HG03460 (cell line): ENCODE measurements at regions not wholly inside any gene's neighbourhood (a gene's known extent, or its start where the extent isn't known, plus 50 kb on each side); places are given as distances from the start of the nearest gene placed in this dataset.

Experiments used
- ATAC-seq: cut with Tn5 transposase; IDR thresholded peaks from one replicate; pipeline ENCODE4 v1.9.1; 2021; ENCODE audit not compliant: unreplicated experiment

- ATAC-seq = no peak
Measured at GRCh38 chr2:42882756-42883155, 90.4 kb upstream of the HAAO start.

GRCh38 chr2:42881732-42882131 lies 89.3 kb upstream of the HAAO start:
- ATAC-seq = no peak

GRCh38 chr2:42880738-42881690 lies 88.6 kb upstream of the HAAO start:
- no peak for ATAC-seq

- no peak for ATAC-seq
Measured at GRCh38 chr2:42879913-42880737, 87.7 kb upstream of the HAAO start.

- ATAC-seq = no peak
Measured at GRCh38 chr2:42879121-42879705, 86.8 kb upstream of the HAAO start.

GRCh38 chr2:42878581-42878980 lies 86.2 kb upstream of the HAAO start:
- peak; percentile 73 for ATAC-seq

- no peak for ATAC-seq
Measured at GRCh38 chr2:42877936-42878335, 85.6 kb upstream of the HAAO start.

- ATAC-seq = no peak
Measured at GRCh38 chr2:42877511-42877910, 85.1 kb upstream of the HAAO start.

- no peak for ATAC-seq
Measured at GRCh38 chr2:42876326-42876751, 84.0 kb upstream of the HAAO start.

- no peak for ATAC-seq
Measured at GRCh38 chr2:42875880-42876279, 83.5 kb upstream of the HAAO start.

GRCh38 chr2:42874949-42875801 lies 82.8 kb upstream of the HAAO start:
- no peak for ATAC-seq

GRCh38 chr2:42872721-42873120 lies 80.3 kb upstream of the HAAO start:
- no peak for ATAC-seq

GRCh38 chr2:42871372-42871771 lies 79.0 kb upstream of the HAAO start:
- ATAC-seq = no peak

- no peak for ATAC-seq
Measured at GRCh38 chr2:42868874-42869273, 76.5 kb upstream of the HAAO start.

GRCh38 chr2:42868096-42868495 lies 75.7 kb upstream of the HAAO start:
- ATAC-seq = no peak

- ATAC-seq = no peak
Measured at GRCh38 chr2:42867093-42868065, 75.0 kb upstream of the HAAO start.

- ATAC-seq = no peak
Measured at GRCh38 chr2:42865884-42866881, 73.8 kb upstream of the HAAO start.

- ATAC-seq = no peak
Measured at GRCh38 chr2:42864641-42865280, 72.4 kb upstream of the HAAO start.
